C4-2B (cell line): ENCODE measurements at regions not wholly inside any gene's neighbourhood (a gene's known extent, or its start where the extent isn't known, plus 50 kb on each side); places are given as distances from the start of the nearest gene placed in this dataset.
"Not testable (repeated sequence)": the region's sequence is repeated elsewhere in the genome, so short reads cannot be mapped to it uniquely, and the experiment has no call there.

ENCODE experiments used
- H3K27ac ChIP-seq: fragments of 450-650 bp; 2 replicates; pipeline ENCODE4 v1.5.1; 2017
- ZFX ChIP-seq: fragments of 450-650 bp; IDR thresholded peaks from 2 replicates; pipeline ENCODE4 v1.6.1; 2017
- TF ChIP-seq, protein P1 (sequence below): fragments of 450-650 bp; conservative IDR thresholded peaks from 2 replicates; pipeline ENCODE4 v1.5.1; 2017; ENCODE audit warnings: mild to moderate bottlenecking

DNA sequence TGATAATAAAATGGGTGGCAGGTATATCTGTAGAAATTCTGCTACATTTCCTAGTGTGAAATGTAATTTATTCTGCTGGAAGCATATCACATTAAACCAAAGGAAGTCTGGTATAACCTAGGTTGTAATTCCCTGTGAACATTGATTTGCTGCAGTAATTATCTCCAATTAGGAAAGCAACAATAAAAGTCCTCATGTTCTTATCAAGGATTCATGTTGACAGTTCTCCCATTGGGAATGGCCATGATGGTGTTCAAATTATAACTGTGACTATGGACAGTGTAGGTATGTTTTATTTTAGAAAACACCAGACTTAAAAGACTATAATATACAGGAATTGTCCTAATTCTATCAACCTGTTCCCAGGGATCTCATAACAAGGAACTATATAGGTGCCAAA, 513.5 kb upstream of the MIR17HG start:
- TF ChIP-seq, protein P1, sequence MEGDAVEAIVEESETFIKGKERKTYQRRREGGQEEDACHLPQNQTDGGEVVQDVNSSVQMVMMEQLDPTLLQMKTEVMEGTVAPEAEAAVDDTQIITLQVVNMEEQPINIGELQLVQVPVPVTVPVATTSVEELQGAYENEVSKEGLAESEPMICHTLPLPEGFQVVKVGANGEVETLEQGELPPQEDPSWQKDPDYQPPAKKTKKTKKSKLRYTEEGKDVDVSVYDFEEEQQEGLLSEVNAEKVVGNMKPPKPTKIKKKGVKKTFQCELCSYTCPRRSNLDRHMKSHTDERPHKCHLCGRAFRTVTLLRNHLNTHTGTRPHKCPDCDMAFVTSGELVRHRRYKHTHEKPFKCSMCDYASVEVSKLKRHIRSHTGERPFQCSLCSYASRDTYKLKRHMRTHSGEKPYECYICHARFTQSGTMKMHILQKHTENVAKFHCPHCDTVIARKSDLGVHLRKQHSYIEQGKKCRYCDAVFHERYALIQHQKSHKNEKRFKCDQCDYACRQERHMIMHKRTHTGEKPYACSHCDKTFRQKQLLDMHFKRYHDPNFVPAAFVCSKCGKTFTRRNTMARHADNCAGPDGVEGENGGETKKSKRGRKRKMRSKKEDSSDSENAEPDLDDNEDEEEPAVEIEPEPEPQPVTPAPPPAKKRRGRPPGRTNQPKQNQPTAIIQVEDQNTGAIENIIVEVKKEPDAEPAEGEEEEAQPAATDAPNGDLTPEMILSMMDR, result no peak
- TF ChIP-seq ZFX, result no peak
- H3K27ac ChIP-seq, result no peak overlapping the region

- TF ChIP-seq, protein P1, result no peak
- no peak for TF ChIP-seq ZFX
- H3K27ac ChIP-seq, result no peak overlapping the region
Observed at GRCh38 chr13:90834700-90835099, 512.8 kb upstream of the MIR17HG start.

DNA sequence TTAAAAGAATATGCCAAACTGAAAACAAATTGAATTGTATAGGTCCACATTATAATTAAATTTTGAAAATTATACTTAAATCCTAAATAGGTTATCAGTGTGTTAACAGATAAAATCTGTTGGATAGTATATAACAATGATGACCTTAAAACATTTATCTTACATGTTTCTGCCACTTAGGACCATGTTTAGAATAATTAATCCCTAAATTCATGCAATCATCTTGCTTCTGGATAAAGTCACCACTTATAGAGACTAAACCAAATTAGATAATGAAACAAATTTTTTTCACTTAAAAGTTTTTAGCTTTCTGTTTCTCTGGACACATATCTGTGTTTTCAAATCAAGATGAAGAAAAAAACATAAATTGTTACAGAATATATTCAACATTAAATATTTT, 511.7 kb upstream of the MIR17HG start:
- TF ChIP-seq ZFX, result no peak
- TF ChIP-seq, protein P1, result no peak
- H3K27ac ChIP-seq, result no peak overlapping the region

DNA sequence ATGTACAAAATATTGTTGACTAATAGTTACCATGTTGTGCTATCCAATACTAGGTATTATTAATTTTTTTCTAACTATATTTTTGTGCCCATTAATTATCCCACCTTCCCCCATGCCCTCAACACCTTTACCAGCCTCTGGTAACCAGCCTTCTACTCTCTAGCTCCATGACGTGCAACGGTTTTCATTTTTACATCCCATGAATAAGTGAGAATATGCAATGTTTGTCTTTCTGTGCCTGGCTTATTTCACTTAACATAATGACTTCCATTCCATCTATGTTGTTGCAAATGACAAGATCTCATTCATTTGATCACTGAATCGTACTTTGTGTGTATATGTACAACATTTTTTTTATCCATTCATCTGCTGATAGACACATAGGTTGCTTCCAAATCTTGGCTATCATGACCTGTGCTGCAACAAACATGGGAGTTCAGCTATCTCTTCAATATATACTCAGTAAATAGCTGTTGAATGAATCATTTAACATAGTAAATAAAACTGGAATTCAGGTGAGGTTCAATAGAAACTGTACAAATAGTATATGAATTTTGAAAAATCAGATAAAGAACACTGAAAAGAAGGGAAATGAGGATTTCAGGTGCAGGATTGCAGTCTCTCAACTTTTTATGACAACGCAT, 509.0 kb upstream of the MIR17HG start:
- no peak overlapping the region for H3K27ac ChIP-seq
- no peak for TF ChIP-seq ZFX
- TF ChIP-seq, protein P1, result no peak

- TF ChIP-seq, protein P1, result no peak
- TF ChIP-seq ZFX, result no peak
- H3K27ac ChIP-seq, result peak overlapping the region; percentile 75
Observed at GRCh38 chr13:90839061-90839460, 508.4 kb upstream of the MIR17HG start.

DNA sequence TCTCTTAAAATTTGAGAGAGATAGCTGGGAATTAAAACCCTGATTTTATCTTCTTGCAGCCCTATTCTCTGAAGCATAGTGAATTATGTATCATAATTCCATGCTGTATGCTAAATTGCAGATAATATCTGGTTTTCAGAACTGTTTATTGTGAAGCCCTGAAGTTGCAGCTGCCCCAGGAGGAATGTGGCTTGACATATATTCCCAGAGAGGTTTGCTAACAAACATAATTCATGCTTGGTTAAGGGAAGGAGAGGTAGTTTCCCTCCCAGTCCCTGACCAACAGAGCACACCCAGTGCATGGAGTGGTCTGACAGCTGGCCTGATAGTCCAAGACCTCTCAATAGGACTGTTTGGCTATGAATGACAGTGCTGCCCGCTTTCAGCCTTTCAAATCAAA, 500.6 kb upstream of the MIR17HG start:
- H3K27ac ChIP-seq, result no peak overlapping the region
- TF ChIP-seq, protein P1, result no peak
- no peak for TF ChIP-seq ZFX

DNA sequence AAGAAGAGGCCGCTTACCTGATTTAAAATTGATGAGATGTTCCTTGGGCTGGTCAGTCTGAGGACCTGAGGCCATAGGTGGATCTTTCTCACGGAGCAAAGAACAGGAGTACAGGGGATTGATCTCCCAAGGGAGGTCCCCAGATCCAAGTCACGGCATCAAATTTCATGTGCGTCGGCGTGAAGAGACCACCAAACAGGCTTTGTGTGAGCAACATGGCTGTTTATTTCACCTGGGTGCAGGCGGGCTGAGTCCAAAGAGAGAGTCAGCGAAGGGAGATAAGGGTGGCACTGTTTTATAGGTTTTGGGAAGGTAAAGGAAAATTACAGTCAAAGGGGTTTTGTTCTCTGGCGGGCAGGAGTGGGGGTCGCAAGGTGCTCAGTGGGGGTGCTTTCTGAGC, 493.8 kb upstream of the MIR17HG start:
- H3K27ac ChIP-seq, result not testable (repeated sequence)

DNA sequence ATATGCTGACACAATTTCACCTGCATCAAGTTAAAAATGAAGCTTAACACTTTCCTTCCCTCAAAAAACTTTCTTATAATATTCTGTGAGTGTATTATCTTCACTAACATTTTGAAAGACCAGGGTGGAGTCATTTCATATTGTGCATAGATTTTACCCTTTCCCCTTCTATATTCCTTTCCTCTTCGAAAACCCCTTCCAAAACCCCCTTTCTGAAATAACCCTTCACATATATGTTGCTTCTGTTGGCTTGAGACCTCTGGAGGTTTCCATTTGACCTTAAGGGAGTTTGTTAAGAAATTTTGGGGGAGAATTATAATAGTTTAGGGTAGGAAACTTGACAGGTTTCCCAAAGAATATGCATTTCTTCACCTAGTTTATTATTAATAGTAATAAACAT, 489.6 kb upstream of the MIR17HG start:
- H3K27ac ChIP-seq, result no peak overlapping the region
- TF ChIP-seq ZFX, result no peak
- TF ChIP-seq, protein P1, result no peak
